Neuron (in vitro differentiated cells): ENCODE measurements at regions not wholly inside any gene's neighbourhood (a gene's known extent, or its start where the extent isn't known, plus 50 kb on each side); places are given as distances from the start of the nearest gene placed in this dataset.

Source experiments
- H2AFZ ChIP-seq: one replicate; pipeline ENCODE4 v1.6.1; 2013; ENCODE audit warnings: low read depth, mild to moderate bottlenecking, inconsistent platforms, low read length, moderate library complexity
- H3K27me3 ChIP-seq: one replicate; pipeline ENCODE4 v1.6.1; 2013; ENCODE audit warnings: low read length; ENCODE audit not compliant: insufficient read depth
- H3K36me3 ChIP-seq: one replicate; pipeline ENCODE4 v1.6.1; 2013; ENCODE audit warnings: low read length; ENCODE audit not compliant: insufficient read depth
- H3K4me1 ChIP-seq: one replicate; pipeline ENCODE4 v1.6.1; 2013; ENCODE audit warnings: low read length; ENCODE audit not compliant: insufficient read depth
- H3K4me3 ChIP-seq: 2 replicates; pipeline ENCODE4 v1.5.1; 2013; ENCODE audit warnings: mild to moderate bottlenecking, low read length, moderate library complexity
- H3K9me3 ChIP-seq: one replicate; pipeline ENCODE4 v1.6.1; 2013; ENCODE audit warnings: low read length

GRCh38 chr2:121137571-121137970 lies 147.4 kb downstream of the TFCP2L1 start:
- H3K27me3 ChIP-seq: no peaks in the 10 kb centered on the region
- no peaks in the 10 kb centered on the region for H3K4me1 ChIP-seq
- H3K36me3 ChIP-seq: no peaks in the 10 kb centered on the region
- peaks cover 3% of the 10 kb centered on the region for H3K9me3 ChIP-seq
- H2AFZ ChIP-seq: no peak overlapping the region
- no peak overlapping the region for H3K4me3 ChIP-seq

GRCh38 chr2:121140734-121141133 lies 144.3 kb downstream of the TFCP2L1 start:
- Histone ChIP-seq H3K27me3 (no peaks in the 10 kb centered on the region), H3K4me3 (no peak overlapping the region), H3K4me1 (no peaks in the 10 kb centered on the region), H3K9me3 (peaks cover 3% of the 10 kb centered on the region), H2AFZ (no peak overlapping the region), H3K36me3 (no peaks in the 10 kb centered on the region)

GRCh38 chr2:121142452-121142851 lies 142.6 kb downstream of the TFCP2L1 start:
- Histone ChIP-seq H3K4me3 (no peak overlapping the region), H3K9me3 (no peaks in the 10 kb centered on the region), H2AFZ (no peak overlapping the region), H3K36me3 (no peaks in the 10 kb centered on the region), H3K27me3 (no peaks in the 10 kb centered on the region), H3K4me1 (no peaks in the 10 kb centered on the region)

GRCh38 chr2:121144111-121144510 lies 140.9 kb downstream of the TFCP2L1 start:
- H3K9me3 ChIP-seq: no peaks in the 10 kb centered on the region
- H3K36me3 ChIP-seq: no peaks in the 10 kb centered on the region
- no peak overlapping the region for H3K4me3 ChIP-seq
- no peaks in the 10 kb centered on the region for H3K27me3 ChIP-seq
- H3K4me1 ChIP-seq: no peaks in the 10 kb centered on the region
- no peak overlapping the region for H2AFZ ChIP-seq

GRCh38 chr2:121146630-121147029 lies 138.4 kb downstream of the TFCP2L1 start:
- Histone ChIP-seq H3K27me3 (peaks cover 2% of the 10 kb centered on the region), H3K9me3 (no peaks in the 10 kb centered on the region), H2AFZ (no peak overlapping the region), H3K4me1 (no peaks in the 10 kb centered on the region), H3K36me3 (no peaks in the 10 kb centered on the region), H3K4me3 (no peak overlapping the region)

- peaks cover 2% of the 10 kb centered on the region for H3K27me3 ChIP-seq
- no peak overlapping the region for H3K4me3 ChIP-seq
- no peaks in the 10 kb centered on the region for H3K4me1 ChIP-seq
Observed at GRCh38 chr2:121147766-121148165, 137.2 kb downstream of the TFCP2L1 start.

GRCh38 chr2:121148481-121148880 lies 136.5 kb downstream of the TFCP2L1 start:
- H3K27me3 ChIP-seq: peaks cover 2% of the 10 kb centered on the region
- no peaks in the 10 kb centered on the region for H3K9me3 ChIP-seq
- H3K4me3 ChIP-seq: no peak overlapping the region
- H3K36me3 ChIP-seq: no peaks in the 10 kb centered on the region
- H3K4me1 ChIP-seq: no peaks in the 10 kb centered on the region
- H2AFZ ChIP-seq: no peak overlapping the region

More at GRCh38 chr2:121147766-121148165, 137.2 kb downstream of the TFCP2L1 start:
- Histone ChIP-seq H3K36me3 (no peaks in the 10 kb centered on the region), H3K9me3 (no peaks in the 10 kb centered on the region), H2AFZ (no peak overlapping the region)

- no peaks in the 10 kb centered on the region for H3K36me3 ChIP-seq
- H3K9me3 ChIP-seq: no peaks in the 10 kb centered on the region
- H3K27me3 ChIP-seq: peaks cover 2% of the 10 kb centered on the region
- no peak overlapping the region for H3K4me3 ChIP-seq
- no peaks in the 10 kb centered on the region for H3K4me1 ChIP-seq
- H2AFZ ChIP-seq: no peak overlapping the region
Observed at GRCh38 chr2:121149384-121149783, 135.6 kb downstream of the TFCP2L1 start.

- H3K9me3 ChIP-seq: no peaks in the 10 kb centered on the region
- no peak overlapping the region for H3K4me3 ChIP-seq
- no peaks in the 10 kb centered on the region for H3K36me3 ChIP-seq
- H2AFZ ChIP-seq: no peak overlapping the region
- no peaks in the 10 kb centered on the region for H3K4me1 ChIP-seq
- H3K27me3 ChIP-seq: peaks cover 2% of the 10 kb centered on the region
Observed at GRCh38 chr2:121150126-121150525, 134.9 kb downstream of the TFCP2L1 start.

GRCh38 chr2:121150713-121151112 lies 134.3 kb downstream of the TFCP2L1 start:
- H3K27me3 ChIP-seq: peaks cover 2% of the 10 kb centered on the region
- no peak overlapping the region for H3K4me3 ChIP-seq
- H3K36me3 ChIP-seq: no peaks in the 10 kb centered on the region
- H3K9me3 ChIP-seq: no peaks in the 10 kb centered on the region
- no peaks in the 10 kb centered on the region for H3K4me1 ChIP-seq
- H2AFZ ChIP-seq: no peak overlapping the region

- no peaks in the 10 kb centered on the region for H3K4me1 ChIP-seq
- no peaks in the 10 kb centered on the region for H3K9me3 ChIP-seq
- H3K4me3 ChIP-seq: no peak overlapping the region
- H2AFZ ChIP-seq: no peak overlapping the region
- H3K36me3 ChIP-seq: no peaks in the 10 kb centered on the region
- peaks cover 2% of the 10 kb centered on the region for H3K27me3 ChIP-seq
Observed at GRCh38 chr2:121151311-121152109, 133.5 kb downstream of the TFCP2L1 start.

GRCh38 chr2:121152861-121153260 lies 132.1 kb downstream of the TFCP2L1 start:
- Histone ChIP-seq H3K4me1 (no peaks in the 10 kb centered on the region), H3K4me3 (no peak overlapping the region)

GRCh38 chr2:121153516-121153915 lies 131.5 kb downstream of the TFCP2L1 start:
- Histone ChIP-seq H3K4me3 (no peak overlapping the region), H3K27me3 (peaks cover 2% of the 10 kb centered on the region), H3K4me1 (no peaks in the 10 kb centered on the region), H3K9me3 (no peaks in the 10 kb centered on the region), H2AFZ (no peak overlapping the region), H3K36me3 (no peaks in the 10 kb centered on the region)

More at GRCh38 chr2:121152861-121153260, 132.1 kb downstream of the TFCP2L1 start:
- peaks cover 2% of the 10 kb centered on the region for H3K27me3 ChIP-seq
- H2AFZ ChIP-seq: no peak overlapping the region
- H3K36me3 ChIP-seq: no peaks in the 10 kb centered on the region
- no peaks in the 10 kb centered on the region for H3K9me3 ChIP-seq
